ENCODE measurements at regions not wholly inside any gene's neighbourhood (a gene's known extent, or its start where the extent isn't known, plus 50 kb on each side); places are given as distances from the start of the nearest gene placed in this dataset.

DNA sequence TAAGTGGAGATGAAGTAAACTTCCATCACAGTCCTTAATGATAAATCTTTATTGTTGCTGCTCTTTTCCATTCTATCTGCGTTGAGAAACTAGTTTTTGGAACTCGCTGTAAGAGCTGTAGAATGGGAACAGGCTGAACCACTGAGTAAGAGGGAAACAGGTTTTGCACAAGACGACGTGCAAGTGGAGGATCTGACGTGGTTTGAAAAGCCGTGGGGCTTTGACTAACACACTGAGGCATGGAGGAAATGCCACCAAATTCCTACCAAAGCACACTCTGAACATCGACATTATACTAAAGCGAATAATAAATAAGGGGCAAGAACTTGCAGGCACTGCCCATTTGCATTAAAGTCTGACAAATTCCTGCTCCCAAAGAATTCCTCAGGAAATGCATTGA lies 160.6 kb downstream of the KLF6 start:
- DNase-seq, result no peak

DNA sequence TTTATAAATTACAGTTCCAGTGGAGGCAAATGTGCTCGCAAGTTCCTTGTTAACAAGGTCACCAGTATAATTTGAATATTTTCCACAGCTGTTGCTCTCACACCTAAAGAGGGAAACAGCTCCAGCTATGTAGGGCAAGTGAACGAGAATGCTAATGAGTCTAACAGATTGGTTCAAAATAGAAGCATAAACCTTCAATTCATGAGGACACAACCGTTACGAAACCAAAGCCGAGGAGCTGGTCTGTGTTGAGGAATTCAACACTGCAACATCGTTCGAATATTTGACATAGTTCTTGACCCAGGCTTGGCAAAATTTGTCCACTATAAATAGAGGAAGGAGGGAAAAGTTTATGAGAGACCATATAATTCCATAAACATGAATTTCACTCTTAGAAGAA lies 161.3 kb downstream of the KLF6 start:
- DNase-seq, result no peak

DNA sequence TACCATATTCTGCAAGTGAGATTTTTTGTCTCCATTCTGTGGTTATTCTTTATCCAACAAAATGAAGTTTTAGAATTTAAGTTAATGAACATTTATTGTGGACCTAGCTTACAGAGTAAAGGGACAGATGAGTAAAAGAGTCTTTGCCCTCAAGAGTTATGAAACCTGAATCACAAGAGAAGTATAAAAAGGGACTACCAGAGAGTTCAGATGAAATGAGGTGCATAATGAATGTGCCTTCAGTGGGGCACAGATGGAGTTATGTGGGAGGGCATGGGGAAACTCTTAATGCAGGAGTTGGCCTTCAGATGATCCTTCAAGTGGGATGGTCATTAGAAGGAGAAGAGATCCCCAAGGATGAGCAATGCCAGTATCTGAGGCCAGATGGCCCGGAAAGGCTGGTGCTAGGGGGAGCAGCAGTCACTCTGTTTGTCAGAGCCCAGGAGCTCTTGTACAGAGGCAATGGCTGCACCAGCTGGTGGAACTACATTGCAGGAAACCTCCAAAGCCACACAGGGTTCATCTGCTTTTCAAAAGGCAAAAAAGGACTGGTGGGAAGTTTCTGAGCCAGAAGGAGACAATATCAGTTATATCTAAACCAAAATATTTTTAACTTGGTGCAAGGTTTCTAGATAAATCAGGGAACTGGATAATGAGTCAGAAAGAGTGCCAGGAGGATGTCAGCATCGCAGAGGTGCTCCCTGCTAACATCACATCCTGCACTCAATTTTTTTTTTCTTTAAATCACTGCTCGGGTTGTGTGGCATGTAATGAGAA lies 162.0 kb downstream of the KLF6 start:
- DNase-seq, result no peak

DNA sequence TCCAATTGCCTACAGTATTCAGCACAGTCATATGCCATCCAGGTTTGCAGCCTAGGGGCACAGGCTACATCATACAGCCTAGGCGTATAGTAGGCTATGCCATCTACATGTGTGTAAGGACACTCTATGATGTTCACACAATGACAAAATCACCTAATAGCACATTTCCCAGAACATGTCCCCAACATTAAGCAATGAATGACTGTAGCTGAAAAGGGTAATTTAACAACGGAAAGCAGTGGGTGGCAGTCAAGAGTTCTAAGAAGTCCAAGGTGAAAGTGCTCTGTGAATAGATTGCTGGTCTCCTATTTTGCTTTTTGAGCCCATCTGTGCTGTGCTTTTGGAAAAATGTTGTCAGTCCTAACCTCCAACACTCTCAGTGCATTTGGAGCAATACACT lies 162.6 kb downstream of the KLF6 start:
- no peak for DNase-seq

DNA sequence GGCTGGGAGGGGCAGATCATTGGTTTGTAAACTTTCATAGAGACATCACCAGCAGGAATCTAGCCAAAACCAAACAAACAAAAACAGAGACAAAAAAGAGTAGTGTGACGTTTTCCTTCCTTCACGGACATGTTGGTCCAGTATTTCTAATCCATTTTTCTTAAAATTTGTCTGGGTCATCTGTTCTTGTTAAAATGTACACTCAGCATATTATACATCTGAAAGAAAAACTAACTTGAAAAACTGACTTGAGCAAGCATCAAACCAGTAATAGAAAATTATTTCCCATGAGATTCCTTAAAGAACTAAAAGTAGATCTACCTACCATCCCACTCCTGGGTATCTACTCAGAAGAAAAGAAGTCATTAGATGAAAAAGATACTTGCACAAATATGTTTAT lies 164.2 kb downstream of the KLF6 start:
- no peak for DNase-seq

DNA sequence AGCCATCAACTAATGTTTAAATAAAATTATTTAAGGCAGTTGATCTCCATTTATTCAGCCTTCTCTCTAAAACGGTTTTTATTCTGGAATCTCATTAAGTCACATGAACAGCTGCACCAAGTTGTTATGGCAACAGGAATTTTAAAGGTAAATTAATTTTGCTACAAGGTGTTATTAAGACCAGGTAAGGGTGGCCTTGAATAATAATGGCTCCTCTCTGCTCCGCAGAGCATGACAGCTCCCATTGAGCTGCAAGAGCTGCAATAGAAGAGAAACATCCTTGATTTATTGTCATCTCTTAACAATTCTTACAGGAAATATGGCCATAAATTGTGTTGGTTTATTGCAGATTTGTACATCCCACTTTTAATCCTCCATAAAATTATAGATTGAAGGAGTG lies 165.8 kb downstream of the KLF6 start:
- no peak for DNase-seq

DNA sequence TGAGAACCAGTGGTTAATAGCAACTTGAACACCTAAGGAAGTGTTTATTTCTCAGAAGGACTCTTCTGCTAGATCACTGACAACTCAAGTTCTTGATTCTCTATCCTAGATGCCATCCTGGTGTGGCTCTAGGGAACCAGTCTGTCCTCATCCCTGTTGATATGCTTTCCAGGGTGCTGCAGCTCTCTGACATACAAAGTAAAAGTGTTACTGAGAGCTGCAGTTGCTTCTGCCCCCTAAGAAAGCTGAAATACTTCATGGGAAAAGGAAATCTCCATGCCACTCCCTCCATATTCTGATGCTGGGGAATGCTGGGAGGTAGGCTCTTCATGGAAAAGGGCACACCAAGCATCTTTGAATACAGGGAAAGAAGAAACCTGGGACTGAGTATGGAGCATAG lies 168.1 kb downstream of the KLF6 start:
- DNase-seq, result no peak

DNA sequence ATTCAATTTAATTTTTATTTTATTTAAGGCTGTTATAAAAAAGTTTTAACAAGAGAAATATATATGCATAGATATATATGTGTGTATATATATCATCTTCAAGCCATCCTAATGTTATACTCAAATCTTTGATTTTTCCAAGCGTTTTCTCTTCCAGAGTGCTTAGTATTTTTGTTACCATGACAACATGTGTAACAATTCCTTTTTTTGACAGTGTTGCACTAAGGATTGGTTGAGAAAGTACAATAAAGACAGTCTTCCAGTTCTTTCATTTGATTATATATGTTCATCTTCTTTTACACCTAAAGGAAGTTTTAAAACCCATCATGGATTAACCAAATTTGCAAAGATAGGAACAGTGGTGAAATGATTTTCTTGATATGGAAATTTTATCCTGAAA lies 171.7 kb downstream of the KLF6 start:
- DNase-seq, result no peak

DNA sequence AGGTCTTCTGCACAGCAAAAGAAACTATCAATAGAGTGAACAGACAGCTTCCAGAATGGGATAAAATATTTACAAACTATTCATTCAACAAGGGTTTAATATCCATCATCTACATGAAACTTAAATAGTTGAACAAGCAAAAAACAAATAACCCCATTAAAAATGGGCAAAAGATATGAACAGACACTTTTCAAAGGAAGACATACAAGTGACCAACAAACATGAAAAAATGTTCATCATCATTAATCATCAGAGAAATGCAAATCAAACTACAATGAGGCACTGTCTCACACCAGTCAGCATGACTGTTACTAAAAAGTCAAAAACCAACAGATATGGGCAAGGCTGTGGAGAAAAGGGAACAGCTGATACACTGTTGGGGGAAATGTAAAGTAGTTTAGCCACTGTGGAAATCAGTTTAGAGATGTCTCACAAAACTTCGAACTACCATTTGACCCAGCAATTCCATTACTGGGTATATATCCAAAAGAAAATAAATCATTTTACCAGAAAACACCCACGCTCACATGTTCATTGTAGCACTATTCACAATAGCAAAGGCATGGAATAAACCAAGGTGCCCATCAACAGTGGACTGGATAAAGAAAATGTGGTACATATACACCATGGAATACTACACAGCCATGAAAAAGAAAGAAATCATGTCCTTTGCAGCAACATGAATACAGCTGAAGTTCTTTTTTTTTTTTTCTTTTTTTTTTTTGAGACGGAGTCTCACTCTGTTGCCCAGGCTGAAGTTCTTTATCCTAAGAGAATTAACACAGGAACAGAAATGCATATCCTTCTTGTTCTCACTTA lies 172.6 kb downstream of the KLF6 start:
- DNase-seq, result no peak

DNA sequence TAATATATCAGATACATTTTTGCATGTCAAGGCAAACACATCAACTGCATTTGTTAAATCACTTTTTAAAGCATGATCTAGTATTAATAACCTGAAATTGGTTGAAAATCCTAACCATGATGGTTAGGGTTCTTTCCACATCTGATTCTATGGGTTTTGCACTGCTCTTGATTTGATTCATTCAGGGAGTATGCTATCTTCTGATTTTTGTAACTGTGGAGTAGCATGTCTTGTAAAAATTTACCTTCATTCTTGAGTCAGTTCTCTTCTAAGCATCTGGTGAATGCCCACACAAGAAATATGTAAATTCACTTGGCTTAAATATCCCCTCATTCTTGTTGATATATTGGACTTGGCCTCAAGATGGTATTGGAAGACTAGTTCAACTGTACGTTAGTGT lies 178.7 kb downstream of the KLF6 start:
- no peak for DNase-seq

DNA sequence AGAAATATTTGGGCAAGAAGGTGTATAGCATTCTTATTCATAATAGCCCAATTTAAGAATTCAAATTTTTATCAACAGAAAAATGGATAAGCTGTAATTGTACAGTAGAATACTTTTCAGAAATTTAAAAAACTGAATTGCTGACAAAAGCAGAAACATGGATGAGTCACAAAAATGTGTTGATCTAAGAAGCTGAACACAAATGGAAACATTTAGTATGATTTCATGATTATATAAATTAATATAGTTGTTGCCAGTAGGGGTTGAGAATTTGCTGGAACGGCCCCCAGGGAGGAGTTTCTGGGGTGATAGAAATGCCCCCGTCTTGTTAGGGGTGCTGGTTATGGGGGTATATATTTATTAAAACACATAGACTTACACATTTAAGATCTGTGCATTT lies 179.1 kb downstream of the KLF6 start:
- DNase-seq, result no peak

DNA sequence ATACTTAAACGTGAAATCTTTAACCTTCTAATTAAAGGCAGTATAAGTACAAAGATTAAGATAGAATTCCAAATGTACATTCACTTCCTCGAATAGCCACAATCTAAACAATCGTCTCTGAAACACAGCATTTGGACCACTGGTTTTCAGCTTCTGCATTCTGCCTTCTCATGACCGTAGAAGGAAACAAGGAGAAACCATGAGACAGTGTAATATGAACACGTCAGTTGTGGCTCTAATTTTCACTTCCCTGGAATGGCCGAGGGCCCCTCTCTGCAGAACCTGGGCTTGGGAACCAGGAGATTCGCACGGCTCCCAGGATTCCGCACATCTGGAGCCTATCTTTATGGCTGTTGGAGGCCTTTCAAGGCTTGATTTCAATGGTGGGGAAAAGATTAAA lies 189.3 kb downstream of the KLF6 start:
- no peak for DNase-seq

DNA sequence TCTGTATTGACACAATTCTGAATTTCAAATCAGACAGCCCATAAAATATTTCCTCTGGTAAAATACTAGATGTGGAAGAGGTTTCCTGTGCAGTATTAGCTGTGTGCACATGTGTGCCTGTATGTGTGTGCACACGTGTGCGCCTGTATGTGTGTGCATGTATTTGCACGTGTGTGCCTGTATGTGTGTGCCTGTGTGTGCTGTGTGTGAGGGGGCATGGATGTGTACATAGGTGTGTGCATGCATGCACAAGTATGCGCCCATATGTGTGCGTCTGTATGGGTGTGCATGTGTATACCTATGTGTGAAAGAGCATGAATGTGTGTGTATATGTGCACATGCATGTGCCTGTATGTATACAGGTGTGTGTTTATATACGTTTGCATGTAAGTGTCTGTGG lies 191.4 kb downstream of the KLF6 start:
- DNase-seq, result no peak

DNA sequence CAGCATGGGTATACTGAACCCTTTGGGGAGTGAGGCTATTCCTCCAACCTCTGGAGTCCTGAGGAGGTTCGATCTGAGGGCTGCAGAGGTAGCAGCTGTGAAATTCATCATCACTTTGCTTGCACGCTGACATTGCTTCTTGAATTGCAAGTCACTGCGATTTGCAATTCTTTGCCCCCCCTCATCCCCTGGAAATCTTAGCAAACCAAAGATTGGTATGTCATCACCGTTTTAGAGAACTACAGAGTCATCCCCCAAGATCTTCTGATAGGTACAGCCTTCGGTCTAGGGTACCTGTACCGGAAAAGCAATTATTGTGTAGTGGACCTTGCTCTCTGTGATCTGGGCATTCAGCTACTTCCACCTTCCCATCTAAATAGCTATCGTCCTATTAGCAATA lies 192.6 kb downstream of the KLF6 start:
- DNase-seq, result no peak

DNA sequence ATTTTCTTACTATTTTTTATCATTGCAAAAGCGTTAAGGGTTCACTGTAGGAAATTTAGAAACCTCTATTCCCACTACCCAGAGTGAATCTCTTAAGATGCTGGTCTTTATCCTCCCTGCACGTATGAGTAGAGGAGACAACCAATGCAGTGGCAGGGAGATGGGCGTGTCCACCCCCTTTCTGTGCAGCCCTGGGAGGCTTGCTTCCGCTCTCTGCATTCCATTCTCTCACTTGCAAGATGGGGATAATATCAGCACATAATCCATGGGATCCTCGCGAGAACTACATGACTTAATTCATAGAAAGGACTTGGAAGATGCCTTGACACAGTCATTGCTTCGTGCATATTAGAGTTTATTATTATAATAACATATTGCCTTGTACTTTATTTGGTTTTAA lies 196.2 kb downstream of the KLF6 start:
- no peak for DNase-seq

DNA sequence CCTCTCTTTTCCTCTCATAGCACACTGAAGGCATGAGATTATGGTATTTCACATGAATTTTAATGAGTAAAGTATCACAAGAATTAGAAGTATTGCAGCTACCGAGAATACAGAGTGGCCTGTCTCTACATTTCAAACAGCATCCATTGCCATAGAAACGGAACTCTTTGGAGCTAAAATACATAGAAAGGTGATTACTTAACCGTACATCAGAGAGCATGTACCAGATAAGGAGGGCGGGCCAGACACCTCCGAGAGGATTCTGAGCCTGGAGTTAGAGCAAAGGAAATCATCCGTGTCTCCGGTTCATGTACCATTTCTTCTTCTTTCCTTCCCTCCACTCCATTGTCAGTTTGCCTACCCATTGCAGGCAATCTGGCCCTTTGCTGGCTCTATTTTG lies 196.7 kb downstream of the KLF6 start:
- DNase-seq, result no peak

DNA sequence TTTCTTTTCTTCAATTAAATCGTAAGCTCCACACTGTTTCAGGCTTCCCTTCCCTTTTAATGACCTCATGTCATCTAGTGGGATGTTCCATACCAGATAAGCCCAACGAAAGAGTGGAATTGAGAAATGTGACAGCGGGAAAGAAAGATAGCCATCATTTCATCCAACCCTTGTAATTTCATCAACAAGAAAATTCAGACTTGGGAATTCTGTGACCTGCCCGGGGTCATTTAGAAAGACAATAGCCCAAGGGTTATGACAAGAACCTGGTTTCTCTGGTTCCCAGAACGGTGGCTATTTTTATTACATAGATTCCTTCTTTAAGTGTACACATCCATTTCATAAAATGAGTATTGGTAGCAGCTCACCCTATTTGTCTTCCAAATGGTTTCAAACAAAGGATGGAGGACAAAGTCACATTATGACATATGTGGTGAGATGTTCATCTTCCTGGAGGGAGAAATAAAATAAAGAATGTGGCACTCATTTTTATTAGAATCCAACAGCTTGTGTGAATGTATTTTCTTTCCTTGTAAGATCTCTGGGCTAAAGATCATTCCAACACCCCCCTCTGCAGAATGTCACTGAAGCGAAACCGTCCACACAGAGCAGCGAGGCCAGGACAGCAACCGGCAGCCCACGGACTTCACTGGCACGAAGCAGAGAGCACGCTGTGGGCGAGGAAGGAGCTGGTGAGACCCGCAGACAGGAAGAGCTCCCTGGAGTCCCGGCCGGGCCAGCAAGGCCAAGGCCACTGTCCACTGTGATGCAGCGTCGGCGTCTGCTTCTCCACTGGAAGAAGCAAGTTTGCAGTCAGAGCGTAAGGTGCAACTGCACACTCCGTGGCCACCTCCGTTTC lies 199.9 kb downstream of the KLF6 start:
- no peak for DNase-seq

DNA sequence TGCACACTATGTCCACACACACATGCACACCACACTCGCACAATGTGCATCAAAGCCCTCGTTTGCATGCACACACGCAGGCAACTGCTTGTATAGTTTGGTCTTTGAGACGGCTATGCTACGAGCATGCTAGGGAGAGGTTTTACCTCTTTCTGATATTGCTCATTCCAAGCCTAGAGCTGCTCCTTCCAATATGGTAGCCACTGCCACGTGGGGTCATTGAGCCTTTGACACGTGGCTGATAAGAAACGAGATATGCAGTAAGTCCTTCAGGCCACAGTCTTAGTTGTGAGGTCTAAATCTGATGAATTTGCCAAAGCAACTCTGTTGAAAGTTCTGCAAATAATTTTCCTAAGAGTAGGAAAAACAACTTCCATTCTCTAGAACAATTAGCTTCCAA lies 204.4 kb downstream of the KLF6 start:
- DNase-seq, result no peak

DNA sequence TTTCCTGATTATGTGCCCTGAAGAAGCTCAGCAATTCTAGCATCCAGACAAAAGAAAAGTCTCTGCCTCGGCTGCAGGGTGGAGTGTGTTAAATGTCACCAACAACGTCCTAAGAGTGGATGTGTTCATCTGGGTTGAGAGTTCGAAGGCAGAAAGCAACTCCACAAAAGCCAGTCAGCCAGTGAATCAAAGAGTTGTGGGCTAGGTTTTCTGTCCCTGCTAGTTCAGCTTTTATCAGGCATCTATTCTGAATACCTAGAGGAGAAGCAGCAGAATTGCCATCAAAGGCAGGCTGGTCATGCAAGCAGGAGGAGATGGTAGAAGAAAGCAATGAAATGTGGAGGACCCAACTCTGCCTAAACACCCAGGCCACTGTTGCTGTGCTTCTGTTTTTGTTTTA lies 205.2 kb downstream of the KLF6 start:
- DNase-seq, result no peak

DNA sequence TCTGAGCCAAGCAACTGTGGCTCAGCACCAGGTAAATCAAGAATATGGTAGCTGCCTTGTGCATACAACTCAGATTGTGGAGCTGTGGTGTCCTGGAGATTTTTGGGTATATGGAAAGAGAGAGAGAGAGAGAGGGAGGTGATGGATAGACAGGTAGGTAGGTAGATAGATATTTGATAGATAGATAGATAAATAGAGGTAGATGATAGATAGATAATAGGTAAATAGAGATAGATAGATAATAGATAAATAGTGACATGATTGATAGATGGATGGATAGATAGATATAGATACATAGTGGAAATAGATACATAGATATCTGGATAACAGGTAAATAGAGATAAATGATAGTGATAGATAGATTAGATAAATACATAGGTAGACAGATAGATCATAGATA lies 206.3 kb downstream of the KLF6 start:
- DNase-seq, result no peak

DNA sequence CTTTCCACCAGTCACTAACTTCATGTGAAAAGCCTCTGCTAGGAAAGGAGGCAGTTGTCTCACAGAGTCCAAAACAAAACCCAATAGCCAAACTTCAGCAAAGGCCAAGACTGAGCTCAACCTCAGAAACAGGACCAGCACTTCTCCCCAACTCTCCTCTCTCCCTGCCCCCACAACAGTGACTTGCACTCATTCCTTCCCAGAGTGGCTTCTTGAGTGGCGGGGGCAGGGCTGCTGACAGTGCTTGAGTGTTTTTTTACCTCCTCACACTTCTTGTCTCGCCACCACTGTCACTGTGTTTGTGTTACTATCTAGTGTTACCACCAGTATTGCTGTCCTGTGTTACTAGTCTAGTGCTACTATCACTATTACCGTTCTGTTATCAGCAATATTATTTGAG lies 206.8 kb downstream of the KLF6 start:
- no peak for DNase-seq

DNA sequence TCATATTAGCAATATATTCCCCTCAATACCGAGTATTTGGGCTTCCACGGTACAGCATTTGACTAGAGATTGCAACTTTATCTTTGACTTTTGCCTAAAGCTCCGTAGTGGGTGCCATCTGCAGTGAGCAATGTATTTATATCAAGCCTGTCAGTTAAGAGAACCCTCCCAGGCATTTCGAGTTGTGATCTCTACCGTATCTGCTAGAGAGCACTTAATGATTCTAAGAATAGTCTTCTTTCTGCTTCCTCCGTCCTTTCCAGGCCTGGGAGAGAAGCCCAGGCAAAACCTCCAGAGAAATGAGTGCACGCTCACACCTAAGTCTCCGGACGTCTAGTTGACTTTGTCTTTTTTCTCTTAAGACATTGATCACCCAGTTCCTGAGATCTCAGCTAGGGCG lies 210.6 kb downstream of the KLF6 start:
- no peak for DNase-seq

DNA sequence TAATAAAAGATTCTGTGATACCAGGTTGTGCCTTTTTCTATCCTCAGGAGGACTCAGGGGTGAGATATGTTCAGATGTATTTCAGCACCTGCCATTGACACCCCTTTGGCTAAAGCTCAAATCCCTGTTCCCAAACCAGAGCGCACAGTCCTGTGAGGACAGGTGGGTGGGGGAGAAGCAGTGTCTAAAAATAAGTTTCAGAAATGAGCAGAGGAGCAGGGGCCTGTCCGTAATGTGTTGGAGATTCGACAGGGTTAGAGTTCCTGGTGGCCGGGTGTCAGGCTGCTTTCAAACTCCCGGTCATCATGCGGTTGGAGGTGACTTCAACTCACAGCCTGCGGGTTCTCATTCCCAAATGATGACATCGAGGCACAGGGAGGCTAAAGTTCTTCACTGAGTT lies 211.5 kb downstream of the KLF6 start:
- no peak for DNase-seq

Measured in hippocampal formation (tissue), 2 donors.